ENCODE measurements at regions not wholly inside any gene's neighbourhood (a gene's known extent, or its start where the extent isn't known, plus 50 kb on each side); places are given as distances from the start of the nearest gene placed in this dataset.

DNA sequence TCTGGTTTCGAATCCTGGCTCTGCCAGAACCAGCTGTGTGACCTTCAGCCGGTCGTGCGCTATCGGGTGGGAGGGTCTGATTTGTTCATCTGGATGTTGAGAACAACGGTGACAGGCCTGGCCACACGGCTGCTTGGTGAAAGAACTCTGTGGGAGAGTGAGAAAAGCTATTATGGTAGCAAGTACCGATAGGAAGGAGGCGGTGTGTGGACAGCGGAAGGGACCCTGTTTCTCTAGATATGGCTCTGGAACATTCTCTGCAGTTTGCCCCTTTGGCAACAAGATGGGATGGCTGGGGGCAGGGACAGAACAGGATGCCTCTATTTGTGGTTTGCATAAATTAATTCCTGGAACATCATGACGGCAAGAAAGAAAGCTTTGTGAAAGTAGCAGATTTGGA, 347.3 kb downstream of the AACS start:
- TF ChIP-seq, protein P1, sequence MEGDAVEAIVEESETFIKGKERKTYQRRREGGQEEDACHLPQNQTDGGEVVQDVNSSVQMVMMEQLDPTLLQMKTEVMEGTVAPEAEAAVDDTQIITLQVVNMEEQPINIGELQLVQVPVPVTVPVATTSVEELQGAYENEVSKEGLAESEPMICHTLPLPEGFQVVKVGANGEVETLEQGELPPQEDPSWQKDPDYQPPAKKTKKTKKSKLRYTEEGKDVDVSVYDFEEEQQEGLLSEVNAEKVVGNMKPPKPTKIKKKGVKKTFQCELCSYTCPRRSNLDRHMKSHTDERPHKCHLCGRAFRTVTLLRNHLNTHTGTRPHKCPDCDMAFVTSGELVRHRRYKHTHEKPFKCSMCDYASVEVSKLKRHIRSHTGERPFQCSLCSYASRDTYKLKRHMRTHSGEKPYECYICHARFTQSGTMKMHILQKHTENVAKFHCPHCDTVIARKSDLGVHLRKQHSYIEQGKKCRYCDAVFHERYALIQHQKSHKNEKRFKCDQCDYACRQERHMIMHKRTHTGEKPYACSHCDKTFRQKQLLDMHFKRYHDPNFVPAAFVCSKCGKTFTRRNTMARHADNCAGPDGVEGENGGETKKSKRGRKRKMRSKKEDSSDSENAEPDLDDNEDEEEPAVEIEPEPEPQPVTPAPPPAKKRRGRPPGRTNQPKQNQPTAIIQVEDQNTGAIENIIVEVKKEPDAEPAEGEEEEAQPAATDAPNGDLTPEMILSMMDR (IDR thresholded peaks at IDR 0.05; ENCODE audit: low read depth, low read length) = no peak
- TF ChIP-seq POLR2A (IDR thresholded peaks at IDR 0.05; ENCODE audit: extremely low read depth, insufficient read length) = no peak
